GM19239 (cell line): ENCODE measurements at regions not wholly inside any gene's neighbourhood (a gene's known extent, or its start where the extent isn't known, plus 50 kb on each side); places are given as distances from the start of the nearest gene placed in this dataset.

ENCODE experiments used
- DNase-seq: peaks from one replicate; pipeline ENCODE4 v3.0.0; 2011; ENCODE audit warnings: low spot score; ENCODE audit not compliant: insufficient read length
- FAIRE-seq: peaks from 2 replicates; lab custom pipeline; 2011; peaks lifted over from hg19 to GRCh38; lab: Jason Lieb, UNC

DNA sequence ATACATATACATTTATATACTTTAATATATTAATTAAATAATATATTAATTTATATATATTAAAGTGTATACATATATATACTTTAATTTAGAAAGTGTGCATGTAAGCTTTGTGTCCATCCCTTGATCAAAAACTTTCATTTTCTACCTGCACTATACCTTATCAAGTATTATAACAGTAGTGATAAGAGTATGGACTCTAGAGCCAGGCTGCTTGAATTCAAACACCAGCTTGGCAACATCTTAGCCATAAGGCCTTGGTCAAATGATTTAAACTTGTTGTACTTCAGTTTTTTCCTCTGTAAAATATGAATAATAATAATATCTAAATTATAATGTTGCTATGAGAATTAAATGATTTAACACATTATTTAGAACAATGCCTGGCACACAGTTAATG is 327.6 kb upstream of the NECTIN3 start:
- no peak for FAIRE-seq
- DNase-seq: no peak

DNA sequence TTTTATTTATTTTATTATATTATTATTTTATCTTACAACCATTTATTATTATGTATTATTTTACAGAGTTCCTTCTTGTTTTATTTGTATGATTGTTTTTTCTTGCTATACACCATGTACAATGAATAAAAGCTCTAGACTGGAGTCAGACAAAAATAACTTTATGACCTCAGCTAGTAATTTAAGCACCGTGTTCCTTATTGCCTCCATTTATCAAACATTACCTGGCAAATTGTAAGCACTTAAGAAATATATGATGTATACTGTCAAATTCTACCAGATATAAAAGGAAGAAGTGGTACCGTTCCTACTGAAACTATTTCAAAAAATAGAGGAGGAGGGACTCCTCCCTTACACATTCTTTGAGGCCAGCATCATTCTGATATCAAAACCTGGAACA is 326.9 kb upstream of the NECTIN3 start:
- FAIRE-seq: no peak
- no peak for DNase-seq

DNA sequence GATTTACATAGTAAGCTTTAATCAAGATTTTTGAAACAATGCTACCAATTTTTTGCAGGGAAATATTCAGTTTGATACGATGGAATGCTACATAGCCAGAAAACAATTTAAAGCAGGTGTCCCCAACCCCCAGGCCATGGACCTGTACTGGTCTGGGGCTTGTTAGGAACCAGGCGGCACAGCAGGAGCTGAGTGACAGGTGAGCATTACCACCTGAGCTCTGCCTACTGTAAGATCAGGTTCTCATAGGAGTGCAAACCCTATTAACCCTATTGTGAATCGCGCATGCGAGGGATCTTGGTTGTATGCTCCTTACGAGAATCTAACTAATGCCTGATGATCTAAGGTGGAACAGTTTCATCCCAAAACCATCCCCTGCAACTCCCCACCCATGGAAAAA is 322.6 kb upstream of the NECTIN3 start:
- no peak for DNase-seq
- FAIRE-seq: no peak

DNA sequence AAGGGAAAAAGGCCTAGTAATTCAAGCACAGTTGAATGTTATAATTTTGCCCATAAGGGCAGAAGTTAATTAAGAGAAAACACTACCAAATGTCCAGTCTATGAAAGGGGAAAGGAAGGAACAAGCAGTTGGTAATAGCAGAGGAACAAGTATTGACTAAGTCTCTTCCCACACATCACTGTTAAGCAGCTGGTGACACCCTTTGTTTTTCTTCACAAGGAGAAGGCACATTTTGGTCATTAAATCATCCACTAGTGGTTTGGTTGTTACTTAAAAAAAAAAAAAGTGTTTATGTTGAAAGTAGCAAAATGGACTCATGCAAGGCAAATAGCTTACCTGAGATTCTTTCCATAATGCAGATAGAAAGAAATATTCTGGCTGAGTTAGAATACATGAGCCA is 321.4 kb upstream of the NECTIN3 start:
- no peak for FAIRE-seq
- DNase-seq: no peak

DNA sequence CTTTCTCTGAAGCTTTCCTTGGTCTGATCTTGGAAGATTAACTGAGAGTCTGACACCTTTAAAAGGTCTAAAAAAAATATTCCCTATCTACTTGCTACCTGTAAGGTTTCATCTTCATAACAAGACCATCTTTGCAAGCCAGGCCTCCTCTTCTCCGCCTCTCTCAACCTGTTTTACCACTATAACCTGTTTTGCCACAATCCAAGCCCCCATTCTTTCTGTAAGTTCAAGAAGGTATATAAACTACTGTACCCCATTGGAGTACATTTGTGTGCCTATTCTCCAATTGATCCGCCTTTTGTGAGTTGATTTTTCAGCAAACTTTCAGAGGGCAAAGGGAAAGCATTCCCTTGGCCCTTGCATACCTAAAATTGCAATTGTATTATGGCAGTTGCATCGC is 319.3 kb upstream of the NECTIN3 start:
- FAIRE-seq (no peak), DNase-seq (no peak)

DNA sequence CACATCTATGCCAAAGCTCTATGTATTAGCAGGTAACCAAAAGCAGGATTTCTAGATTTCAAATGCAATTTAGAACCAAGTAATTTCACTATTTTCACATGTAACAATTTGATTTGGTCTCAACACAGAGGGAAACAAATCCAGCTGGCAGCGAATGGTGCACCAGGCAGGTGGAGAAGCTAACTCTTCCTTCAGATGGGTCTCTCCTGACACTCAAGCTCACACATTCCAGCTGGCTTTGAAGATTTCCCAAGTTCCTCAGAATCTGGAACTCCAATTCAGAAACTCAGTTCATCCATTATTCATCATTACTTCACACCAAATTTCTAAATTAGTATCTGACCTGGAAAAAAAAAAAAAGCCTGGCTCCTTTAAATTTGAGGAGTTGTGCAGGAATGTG is 318.1 kb upstream of the NECTIN3 start:
- FAIRE-seq (no peak), DNase-seq (no peak)

DNA sequence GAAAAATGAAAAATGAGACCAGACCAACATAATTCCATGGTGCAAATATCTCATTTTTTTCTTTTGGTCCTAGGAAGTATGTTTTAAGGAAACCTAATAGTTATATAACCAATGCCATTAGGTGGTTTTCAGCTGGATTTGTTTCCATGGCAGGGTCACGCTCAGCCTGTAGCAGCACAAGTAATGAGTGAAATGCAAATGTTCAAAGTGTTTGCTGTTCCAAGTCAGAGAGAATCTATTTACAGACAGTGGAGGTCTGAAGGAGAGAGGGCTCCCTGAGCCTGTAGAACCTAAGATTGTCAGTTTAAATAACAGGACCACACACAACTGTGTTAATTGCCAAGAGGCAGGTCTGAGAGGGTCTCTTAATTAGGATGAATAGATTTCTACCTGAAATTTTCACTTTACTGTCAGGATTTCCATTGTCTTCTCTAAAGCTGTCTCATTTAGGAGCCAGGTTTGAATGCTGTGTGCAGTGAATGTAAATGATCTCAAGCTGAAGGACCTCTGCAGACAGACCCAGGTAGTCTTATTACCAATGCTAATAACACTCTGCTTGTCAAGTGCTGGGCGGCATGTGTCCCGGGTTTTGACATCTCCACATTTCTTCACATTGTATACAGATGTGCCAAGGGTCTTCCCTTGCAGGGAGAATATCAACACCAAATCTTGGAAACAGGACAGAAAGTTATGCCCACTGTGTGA is 317.3 kb upstream of the NECTIN3 start:
- DNase-seq (no peak), FAIRE-seq (no peak)

DNA sequence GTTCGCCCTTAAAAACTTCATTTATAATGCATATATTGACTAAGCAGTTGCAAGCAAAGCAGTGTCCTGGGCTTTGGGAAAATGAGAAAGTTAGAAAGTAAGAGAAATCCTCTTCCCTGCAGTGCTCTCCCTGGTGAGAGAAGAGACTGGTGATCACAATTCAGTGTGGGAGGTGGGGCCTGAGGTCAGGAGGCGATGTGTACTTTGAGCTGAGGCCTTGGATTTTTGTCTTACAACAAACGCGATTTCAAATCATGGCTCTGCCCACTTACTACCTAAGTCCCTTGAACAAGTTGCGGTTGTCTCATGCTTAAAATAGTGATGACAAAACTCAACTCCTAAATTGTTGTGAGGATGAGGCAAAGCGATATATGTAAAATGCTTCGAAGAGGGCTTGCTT is 316.3 kb upstream of the NECTIN3 start:
- FAIRE-seq (no peak), DNase-seq (no peak)

DNA sequence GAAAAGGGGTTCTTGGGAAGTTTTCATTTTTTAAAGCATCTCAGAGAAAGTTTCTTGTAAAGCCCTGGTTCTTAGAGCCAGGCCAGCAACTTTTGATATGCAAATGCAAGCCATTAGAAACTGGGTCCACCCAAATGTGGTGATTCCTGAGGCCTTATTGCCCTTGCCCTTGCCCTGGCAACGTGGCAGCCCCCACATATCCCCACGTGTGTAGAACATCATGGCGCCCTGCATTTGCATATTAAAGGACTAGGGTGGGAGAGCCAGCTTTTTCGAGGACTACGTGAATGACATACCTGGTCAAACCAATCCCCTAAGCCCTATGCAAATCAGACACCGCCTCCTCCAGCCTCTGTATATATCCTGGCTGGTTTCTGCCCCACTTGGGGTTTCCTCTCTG is 314.9 kb upstream of the NECTIN3 start:
- DNase-seq (no peak), FAIRE-seq (no peak)

DNA sequence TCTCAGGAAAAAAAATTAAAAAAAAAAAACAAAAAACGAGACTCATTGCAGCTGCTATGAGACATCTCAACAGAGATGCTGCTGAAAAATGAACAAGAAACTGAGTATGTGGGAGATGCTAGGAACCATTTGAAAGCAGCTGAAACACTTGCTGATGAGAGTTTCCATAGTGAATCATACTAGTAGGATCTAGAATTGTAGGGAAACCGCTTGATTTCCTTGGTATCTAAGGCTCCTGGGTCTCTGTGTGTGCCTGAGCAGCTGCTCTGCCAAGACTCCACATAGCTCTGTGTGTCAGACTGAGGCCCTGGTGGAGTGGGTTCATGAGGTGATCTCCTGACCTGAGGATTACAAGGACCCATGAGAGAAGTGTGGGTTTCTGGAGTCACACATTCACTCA is 313.4 kb upstream of the NECTIN3 start:
- DNase-seq: no peak
- no peak for FAIRE-seq

DNA sequence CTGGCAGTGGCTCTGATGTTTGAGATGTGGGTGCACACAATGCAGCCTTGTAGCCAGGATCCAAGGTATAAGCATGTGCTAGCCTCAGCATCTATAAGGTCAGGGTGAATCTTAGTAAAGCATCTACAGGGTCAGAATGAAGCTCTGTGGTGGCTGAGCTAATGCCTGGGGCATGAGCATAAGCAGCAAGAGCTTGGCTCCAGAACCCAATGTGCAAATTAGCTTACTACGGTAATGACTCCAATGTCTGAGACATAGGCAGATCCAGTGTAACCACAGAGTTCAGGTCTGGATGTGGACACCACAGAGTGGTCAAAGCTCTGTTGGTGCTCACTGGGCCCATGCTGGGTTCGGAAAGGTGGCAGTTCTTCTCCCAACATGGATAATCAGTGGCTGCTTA is 304.5 kb upstream of the NECTIN3 start:
- FAIRE-seq (no peak), DNase-seq (no peak)

DNA sequence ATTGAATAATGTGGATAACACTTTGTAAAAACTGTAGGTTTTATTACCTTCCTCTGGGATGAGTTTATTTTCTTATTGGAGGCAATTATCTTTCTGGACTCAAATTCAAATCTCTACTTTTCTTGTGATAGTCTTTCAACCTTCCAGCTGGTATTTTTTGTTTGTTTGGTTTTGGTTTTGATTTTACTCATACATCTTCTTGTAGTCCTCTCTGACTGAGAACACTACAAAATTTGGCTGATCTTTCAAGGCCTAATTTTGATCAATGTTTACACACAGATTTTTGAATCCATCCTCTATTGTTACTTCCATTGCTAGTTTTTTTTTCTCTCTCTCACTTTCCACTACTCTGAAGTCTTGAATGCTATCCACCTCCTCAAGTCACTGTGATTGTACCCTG is 303.8 kb upstream of the NECTIN3 start:
- DNase-seq: no peak
- FAIRE-seq: no peak

DNA sequence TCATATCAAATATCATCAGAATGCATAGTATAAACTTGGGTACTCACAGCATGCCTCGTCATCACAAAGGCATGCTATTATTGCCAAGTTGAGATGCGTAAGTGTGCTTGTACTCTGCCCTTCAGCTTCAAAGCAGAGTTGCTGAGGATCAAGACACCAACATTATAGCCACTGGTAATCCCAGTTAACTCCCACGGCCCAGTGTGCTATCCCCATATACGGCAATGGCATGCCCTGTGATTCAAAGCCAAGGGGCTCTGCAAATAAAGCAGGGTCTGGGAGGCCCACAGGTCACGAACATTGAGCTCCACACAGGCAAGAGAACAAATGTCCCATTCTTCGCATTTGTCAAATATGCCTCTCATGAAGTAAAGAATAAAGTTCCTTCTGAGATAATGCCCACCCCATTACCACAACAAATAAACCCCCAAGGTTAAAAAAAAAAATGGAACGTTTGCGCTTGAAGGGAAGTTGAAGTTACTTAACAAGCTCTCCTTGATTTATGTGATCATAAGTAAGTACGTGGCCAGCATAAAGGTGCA is 298.1 kb upstream of the NECTIN3 start:
- FAIRE-seq (no peak), DNase-seq (no peak)

DNA sequence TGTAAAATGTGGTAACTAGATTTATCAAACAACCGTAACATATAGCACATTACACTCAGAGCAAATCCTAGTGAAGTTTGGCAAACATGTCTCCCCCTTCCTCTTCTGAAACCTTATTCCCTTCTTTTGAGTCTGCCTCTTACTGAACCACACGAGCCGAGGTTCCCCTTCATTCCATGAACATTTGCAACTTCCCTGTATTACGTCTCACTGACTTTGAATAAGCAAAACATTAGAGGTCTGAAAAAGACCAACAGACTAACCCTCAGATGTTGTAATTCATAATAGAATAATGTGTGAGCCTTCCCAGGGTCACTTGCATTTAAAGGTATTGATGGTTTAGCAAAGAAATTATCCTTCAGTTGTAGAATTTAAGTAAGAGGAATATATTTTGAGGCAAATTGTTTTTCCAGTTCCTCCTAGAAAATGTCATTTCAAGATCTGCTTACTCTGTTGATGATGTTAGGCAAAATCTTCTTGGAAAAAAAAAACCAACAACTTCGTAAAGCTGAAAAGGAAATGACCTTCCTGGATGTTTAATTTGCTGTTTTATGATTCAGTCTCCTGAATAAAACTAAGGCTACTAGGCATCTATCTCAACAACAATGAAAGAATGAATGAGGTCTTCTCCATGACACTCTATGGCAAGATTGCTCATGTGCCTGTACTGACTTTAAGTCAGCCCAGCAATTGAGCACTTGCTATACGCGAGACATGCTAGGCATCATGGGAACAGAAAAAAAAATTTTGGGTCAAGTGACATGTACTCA is 296.9 kb upstream of the NECTIN3 start:
- DNase-seq: no peak
- FAIRE-seq: no peak

DNA sequence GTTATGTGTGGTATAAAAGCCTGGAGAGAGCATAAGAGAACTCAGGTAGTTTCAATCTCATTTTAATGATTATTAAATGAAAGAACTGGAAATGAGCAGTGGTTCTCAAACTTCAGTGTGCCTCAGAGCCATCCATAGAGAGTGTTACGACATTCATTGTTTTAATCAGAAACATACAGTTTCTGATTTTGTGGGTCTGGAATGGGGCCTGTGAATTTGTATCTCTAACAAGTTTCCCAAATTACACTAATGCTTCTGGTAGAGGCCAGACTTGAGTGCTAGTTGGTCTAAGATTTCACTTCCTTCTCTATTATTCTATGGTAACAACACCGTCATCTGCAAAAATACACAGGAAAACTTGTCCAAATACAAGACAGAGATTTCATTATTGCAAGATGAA is 292.0 kb upstream of the NECTIN3 start:
- no peak for FAIRE-seq

DNA sequence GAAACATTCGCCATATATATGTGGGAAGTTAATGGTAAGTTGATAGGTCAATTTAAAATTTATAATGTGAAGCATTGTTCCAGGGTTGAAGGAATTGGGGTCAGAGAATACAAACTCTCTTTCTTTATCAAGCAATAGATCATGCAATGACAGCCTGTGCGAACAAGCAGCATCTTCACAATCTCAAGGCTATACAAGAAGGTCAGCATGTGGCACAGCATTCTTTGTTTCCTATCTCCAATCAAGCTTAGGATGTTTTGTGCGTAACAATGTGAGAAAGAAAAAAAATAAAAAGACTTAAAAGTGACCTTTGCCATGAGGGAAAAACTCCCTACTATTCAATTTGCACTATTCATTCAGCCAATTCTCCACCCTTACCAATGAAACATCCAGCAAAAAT is 288.1 kb upstream of the NECTIN3 start:
- FAIRE-seq (no peak), DNase-seq (no peak)

More for the DNA sequence above, 292.0 kb upstream of the NECTIN3 start:
- DNase-seq: no peak

DNA sequence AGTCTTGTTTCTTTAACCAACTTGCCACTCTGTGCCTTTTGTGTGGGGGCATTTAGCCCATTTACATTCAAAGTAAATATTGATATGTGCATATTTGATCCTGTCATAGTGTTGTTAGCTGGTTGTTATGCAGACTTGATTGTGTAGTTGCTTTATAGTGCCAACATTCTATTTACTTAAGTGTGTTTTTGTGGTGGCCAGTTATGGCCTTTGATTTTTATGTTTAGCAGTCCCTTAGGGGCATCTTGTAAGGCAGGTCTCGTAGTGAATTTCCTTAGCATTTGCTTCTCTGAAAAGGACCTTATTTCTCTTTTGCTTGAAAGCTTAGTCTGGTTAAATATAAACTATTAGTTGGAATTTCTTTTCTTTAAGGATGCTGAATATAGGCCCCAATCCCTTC is 282.8 kb upstream of the NECTIN3 start:
- DNase-seq (no peak), FAIRE-seq (no peak)

DNA sequence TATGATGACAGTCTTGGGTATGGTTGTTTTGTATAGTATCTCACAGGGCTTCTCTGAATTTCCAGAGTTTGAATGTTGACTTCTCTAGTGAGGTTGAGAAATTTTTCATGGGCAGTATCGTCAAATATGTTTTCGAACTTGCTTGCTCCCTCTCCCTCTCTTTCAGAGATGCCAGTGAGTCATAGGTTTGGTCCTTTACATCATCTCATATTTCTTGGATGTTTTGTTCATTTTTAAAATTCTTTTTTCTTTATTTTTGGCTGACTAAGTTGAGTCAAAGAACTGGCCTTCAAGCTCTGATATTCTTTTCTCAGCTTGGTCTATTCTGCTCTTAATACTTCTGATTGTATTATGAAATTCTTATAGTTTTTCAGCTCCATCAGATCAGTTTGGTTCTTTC is 282.3 kb upstream of the NECTIN3 start:
- FAIRE-seq (no peak), DNase-seq (no peak)

DNA sequence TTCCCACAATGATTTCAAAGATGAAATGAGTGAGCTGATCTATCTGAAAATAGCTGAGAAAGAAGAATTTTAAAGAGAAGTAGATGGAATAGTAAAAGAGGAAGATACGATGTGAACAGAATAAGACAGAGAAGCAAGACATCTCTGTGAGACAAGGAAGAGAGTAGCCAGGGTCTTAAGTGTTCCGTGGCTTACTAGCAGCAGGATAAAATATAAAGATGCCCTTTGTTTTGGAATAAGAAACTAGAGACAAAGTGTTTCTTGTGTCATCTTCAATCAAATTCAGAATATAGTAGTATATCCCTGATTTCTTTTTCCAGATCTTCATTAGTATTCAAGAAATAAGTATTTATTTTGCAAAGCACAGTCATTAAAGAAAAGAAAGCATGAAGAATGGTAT is 281.0 kb upstream of the NECTIN3 start:
- no peak for FAIRE-seq

DNA sequence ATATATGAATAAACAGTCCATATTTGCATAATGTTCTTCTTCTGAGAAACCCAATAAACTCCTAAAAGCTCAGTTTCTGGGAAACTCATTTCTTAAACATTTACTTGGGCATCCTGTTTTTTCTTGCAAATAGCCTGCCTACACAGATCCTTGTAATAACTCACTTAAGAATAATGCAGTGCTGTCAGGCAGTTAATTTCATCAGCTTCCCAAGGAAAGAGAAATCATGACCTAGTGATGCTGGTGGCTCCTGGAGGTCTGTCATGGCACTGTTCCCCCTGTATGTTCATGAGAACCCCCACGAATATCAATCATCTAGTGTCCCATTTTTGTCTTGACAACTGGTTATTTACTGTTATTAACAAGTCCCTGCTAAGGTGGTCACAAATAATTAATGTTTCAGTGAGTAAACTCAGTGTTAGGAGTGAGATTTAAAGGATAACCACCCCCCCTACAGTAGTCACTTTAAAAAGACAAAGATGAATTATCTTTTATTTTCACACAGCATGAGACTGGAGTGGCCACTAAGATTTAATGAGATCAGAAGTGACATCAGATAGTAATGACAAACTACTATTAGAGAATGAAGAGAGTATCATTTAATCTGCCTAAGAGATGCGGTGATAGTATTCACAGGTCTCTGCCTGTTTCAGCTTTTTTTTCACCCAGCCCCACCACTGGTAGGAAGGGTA is 279.5 kb upstream of the NECTIN3 start:
- no peak for DNase-seq

More for the DNA sequence above, 281.0 kb upstream of the NECTIN3 start:
- DNase-seq: no peak

DNA sequence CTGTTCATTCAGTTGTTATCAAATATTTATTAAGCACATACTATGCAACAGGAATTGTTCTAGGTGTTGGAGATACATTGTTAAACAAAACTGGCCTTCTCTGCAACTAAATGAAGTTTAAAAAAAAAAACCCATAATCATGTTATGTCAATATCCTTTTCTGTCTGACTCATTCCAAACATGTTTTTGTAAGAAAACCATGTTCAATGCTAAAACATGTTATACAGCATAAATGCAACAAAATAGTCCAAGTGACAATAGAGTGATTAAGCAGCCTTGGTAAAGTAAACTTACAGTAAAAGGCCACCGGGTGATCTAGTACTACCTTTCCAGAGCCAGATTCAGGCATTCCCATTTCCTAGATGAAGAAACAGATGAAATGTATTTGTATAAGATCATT is 278.0 kb upstream of the NECTIN3 start:
- DNase-seq (no peak), FAIRE-seq (no peak)

More for the DNA sequence above, 279.5 kb upstream of the NECTIN3 start:
- no peak for FAIRE-seq
